Fibroblast of lung (primary cell): ENCODE measurements at regions not wholly inside any gene's neighbourhood (a gene's known extent, or its start where the extent isn't known, plus 50 kb on each side); places are given as distances from the start of the nearest gene placed in this dataset.

Source experiments
- CTCF ChIP-seq, 2 donors: IDR thresholded peaks in 1 of 2; conservative IDR thresholded peaks in 1 of 2; 1 replicate in 1 of 2; 2 replicates in 1 of 2; pipeline ENCODE4 v1.5.1; 2011 to 2012; ENCODE audit warnings: low read length in 2 of 2, control low read depth in 1 of 2, inconsistent platforms in 1 of 2, low read depth in 1 of 2, mild to moderate bottlenecking in 1 of 2
- EZH2 ChIP-seq: IDR thresholded peaks from 2 replicates; pipeline ENCODE4 v1.5.1; 2012; ENCODE audit warnings: low read length, control low read depth, mild to moderate bottlenecking; ENCODE audit errors: missing control alignments

- TF ChIP-seq CTCF (conservative IDR thresholded peaks at IDR 0.05 in 1 of 2, IDR thresholded peaks at IDR 0.05 in 1 of 2; ENCODE audit: low read depth in 1 of 2, low read length in 2 of 2): peak in 1 of 2 donors; percentile 29
- TF ChIP-seq EZH2: no peak
Observed at GRCh38 chr5:110343616-110344015, 382.9 kb downstream of the TMEM232 start.
